GM19238 (cell line): ENCODE measurements at regions not wholly inside any gene's neighbourhood (a gene's known extent, or its start where the extent isn't known, plus 50 kb on each side); places are given as distances from the start of the nearest gene placed in this dataset.

Source experiments
- DNase-seq: peaks from one replicate; pipeline ENCODE4 v3.0.0; 2011; ENCODE audit warnings: low spot score; ENCODE audit not compliant: insufficient read length

GRCh38 chr5:124922255-124922975 lies 176.0 kb upstream of the ZNF608 start:
- DNase-seq: no peak

- no peak for DNase-seq
Measured at GRCh38 chr5:124923131-124923530, 176.7 kb upstream of the ZNF608 start.

- no peak for DNase-seq
Measured at GRCh38 chr5:124924729-124925128, 178.3 kb upstream of the ZNF608 start.

DNA sequence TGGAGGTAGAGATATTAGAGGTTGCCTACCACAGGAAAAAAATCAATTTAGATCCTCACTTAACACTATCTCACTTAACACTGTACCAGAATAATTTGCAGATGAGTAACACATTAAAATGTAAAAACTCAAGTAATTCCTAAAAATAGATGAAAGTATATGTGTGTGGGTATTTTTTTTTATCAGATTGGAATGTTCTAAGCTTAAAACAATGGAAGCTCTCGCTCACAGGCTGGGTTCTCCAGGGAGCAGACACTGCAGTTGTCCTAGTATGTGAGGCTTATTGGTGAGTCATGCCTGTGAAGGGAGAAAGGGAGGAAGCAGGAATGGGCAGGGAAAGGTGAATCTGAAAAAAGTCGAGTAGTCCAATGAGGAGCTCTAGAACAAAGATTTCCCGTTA lies 181.3 kb upstream of the ZNF608 start:
- no peak for DNase-seq

- DNase-seq: no peak
Measured at GRCh38 chr5:124929000-124929399, 182.6 kb upstream of the ZNF608 start.

GRCh38 chr5:124932791-124933600 lies 186.6 kb upstream of the ZNF608 start:
- DNase-seq: no peak

DNA sequence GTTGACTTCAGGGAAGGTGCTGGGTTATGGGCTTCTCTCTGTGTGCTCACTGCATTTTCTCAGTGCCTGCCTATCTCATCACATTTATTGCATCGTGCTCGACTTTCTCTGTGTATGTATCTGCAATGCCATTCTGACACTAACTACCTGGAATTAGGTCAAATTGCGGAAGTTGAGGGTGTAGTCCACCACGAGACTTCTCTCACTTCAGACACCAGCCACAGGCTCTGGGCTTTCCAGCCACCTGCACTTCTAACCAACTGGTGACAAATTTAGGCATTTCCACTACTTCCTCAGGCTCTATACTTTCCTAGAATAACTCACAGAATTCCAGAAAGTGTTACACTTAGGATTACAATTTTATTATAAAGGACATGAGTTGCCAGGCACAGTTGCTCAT lies 188.6 kb upstream of the ZNF608 start:
- DNase-seq: peak; percentile 25

DNA sequence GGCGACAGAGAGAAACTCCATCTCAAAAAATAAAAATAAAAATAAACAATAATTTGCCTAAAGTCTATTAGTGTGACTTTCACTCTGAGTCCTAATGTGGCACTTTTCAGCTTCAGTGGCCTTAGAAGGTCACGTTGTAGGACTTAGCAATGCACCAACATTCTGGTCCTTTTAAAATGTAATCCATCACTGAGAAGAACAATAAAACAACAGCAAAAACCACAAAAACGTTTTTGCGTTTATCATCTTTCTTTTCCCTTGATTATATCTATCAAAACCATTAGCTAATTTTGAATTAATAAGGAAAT lies 190.1 kb upstream of the ZNF608 start:
- no peak for DNase-seq

DNA sequence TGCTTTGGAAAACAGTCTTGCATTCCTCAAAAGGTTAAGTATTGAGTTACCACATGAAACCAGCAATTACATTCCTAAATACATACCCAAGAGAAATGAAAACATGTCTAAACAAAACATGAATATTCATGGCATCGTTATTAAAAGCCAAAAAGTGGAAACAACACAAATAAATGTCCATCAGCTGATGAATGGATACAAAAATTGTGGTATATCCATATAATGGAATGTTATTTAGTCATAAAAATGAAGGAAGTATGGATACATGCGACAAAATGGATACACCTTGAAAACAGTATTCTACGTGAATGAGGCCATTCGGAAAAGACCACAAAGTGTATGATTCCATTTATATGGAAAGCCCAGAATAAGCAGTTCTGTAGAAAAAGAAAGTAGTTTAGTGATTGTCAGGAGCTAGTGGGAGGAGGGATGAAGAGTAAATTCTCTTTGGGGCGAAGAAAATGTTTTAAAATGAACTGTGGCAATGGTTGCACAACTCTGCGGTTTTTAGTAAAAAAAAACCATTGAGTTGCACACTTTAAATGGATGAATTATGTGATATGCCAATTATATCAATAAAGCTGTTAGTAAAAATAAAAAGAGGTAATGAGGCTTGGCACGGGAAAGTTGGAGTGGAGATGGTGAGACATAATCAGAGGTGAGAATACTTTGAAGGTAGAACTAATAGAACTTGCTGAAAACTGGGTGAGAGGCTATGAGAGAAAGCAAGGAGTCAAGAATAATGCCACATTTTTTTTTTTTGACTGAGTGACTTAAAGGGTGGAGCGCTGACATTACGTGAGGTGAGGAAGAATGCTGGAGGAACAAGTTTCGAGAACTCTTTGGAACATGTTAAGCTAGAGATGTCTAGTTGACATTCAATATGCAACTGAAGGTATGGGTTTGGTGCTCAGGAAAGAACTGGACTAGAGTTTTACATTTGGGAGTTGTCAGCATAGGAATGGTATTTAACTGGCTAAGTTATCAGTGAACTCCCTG lies 194.9 kb upstream of the ZNF608 start:
- no peak for DNase-seq

DNA sequence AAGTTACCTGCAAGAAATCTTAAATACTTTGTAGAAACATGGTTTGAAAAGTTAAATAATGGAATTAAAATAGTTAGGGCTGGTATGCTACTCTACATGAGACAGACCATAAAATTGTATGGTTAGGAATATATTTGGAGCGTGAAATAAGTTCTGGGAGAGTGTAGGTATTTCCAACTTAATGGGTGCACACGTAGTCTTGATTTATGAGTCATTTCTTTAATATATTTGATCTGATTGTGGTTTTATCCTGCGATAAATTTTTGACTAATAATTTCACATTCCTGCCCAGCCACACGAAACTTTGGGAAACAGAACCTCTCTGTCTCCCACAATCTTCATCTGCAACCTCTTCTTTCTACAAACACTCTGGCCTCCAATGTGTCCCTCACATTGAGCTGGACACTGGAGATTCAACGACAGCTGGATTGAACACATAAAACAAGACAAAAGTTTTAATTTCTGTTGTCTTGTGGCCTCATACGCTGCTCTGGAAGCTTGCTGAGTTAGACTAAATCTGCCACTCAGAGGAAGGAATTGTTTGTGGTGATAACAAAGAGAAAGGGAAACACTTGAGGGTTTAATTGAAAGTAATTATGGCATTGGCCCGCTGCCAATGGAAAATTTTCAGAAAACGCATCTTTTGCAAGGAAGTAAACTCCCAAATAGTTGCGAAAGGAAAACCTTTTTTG lies 201.8 kb upstream of the ZNF608 start:
- no peak for DNase-seq

DNA sequence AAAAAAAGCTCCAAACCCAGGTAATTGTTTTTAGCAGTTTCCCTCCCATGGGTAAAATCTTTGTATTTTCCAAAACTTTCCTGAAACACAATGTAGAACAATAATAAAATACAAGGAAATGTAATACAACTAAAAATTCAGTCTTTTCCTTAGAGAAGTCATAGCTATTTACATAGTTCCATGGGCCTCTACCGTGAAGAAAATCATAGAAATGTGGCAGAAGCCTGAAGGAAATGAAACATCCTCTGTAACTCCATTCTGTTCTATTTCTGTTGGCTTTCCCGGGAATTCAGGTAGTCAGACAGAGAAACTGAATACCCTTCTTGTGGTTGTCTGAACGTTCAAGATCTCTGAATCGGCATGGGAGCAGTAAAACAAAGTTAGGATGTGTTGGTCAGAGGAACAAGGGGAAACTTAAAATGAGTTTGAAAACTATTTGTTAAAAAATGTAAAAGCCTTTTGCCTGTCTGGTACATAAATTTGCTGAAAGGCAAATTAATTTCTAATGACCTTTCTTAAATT lies 202.4 kb upstream of the ZNF608 start:
- DNase-seq: no peak

DNA sequence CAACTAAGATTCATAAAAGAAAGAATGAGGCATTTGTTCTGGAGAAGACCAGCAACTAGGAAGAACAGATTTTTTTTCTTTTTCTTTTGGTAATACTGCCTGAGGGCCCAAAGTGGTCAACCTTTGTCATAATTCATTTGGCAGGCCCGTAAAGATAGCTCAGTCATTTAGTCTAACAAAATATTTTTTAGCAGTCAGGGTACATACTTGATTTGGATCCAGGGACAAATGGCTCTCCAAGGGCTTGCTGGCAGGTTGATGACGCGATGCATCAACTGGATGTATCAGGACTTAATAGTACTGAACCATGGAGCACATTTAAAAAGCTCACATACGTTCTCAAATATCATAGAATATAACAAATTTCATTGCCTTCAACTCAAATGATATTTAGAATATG lies 203.4 kb upstream of the ZNF608 start:
- DNase-seq: no peak

DNA sequence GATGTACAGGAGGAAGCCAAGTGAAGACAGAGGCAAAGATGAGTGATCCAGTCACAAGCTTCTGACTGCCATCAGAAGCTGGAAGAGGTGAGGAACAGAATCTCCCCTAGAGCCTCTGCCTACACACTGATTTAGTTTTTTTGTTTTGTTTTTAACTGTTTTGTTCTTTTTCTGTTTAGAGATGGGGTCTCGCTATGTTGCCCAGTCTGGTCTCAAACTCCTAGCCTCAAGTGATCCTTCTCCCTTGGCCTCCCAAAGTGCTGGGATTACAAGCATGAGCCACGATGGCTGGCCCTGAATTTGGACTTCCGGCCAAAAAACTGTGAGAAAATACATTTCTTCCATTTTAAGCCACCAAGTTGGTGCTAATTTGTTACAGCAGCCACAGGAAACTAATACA lies 204.7 kb upstream of the ZNF608 start:
- no peak for DNase-seq

GRCh38 chr5:124951661-124952060 lies 205.2 kb upstream of the ZNF608 start:
- DNase-seq: no peak

DNA sequence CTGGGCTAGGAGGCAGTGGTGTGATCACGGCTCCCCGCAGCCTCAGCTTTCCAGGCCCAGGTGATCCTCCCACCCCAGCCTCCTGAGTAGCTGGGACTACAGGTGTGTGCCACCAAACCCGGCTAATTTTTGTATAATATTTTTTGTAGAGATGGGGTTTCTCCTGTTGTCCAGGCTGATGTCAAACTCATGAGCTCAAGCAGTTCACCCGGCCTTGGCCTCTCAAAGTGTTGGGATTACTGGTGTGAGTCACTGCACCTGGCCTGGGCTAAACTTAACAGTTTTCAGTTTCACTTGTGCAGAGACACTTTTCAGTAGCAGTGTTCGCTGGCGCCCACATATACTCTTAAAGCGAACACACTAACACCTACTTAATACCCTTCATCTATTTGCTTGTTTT lies 205.6 kb upstream of the ZNF608 start:
- no peak for DNase-seq

GRCh38 chr5:124952566-124952965 lies 206.1 kb upstream of the ZNF608 start:
- DNase-seq: peak; percentile 18

- no peak for DNase-seq
Measured at GRCh38 chr5:124954784-124955183, 208.3 kb upstream of the ZNF608 start.

- no peak for DNase-seq
Measured at GRCh38 chr5:124956471-124957029, 210.1 kb upstream of the ZNF608 start.

DNA sequence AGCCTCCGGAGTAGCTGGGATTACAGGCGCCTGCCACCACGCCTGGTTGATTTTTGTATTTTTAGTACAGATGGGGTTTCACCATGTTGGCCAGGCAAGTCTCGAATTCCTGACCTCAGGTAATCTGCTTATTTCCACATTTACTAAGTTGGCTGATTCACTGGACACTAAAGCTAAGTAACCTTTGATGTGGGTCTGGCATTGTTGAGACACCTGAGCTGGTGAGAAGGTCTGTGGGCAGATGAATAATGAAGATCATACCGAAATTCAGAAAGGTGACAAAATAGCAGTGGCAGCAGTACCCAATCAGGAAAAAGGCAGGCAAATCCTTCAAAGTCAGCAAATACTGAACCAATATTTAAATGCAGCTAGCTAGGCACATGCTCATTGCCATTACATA lies 210.6 kb upstream of the ZNF608 start:
- no peak for DNase-seq

DNA sequence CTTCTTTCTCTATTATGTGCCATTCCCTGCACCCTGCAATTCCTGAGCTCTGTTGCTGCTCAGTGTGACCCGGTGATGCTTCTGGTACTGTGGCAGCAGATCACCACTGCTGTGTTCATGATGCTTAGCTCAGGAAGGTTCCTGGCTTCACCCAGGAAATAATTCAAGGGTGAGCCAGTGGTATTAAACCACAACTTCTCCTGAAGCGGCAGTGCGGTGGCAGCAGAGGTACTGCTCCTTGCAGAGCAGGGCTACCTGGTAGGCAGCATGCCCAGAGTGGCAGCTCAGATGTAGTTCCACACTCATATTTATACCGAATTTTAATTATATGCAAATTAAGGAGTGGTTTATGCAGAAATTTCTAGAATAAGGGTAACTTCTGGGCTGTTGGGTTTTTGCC lies 213.8 kb upstream of the ZNF608 start:
- no peak for DNase-seq

- no peak for DNase-seq
Measured at GRCh38 chr5:124961521-124961920, 215.1 kb upstream of the ZNF608 start.
